Gastroesophageal sphincter (tissue), 3 donors: ENCODE measurements at regions not wholly inside any gene's neighbourhood (a gene's known extent, or its start where the extent isn't known, plus 50 kb on each side); places are given as distances from the start of the nearest gene placed in this dataset.

Experiments used
- CTCF ChIP-seq, 4 experiments: fragments of 200-600 bp in 2 of 4; fragments of 450-650 bp in 2 of 4; sonication (generic) in 1 of 4; IDR thresholded peaks; one replicate each; pipeline ENCODE4 v1.5.1; 2017 to 2019; ENCODE audit warnings: antibody characterized with exemption in 4 of 4, mild to moderate bottlenecking in 2 of 4, moderate library complexity in 2 of 4
- POLR2AphosphoS5 ChIP-seq: sonication (generic); formaldehyde crosslinking; IDR thresholded peaks from one replicate; pipeline ENCODE4 v1.6.1; 2017; ENCODE audit warnings: antibody characterized with exemption

- TF ChIP-seq CTCF (IDR thresholded peaks at IDR 0.05), result no peak
- no peak for TF ChIP-seq POLR2AphosphoS5
Measured at GRCh38 chr16:22427556-22427955, 53.1 kb upstream of the CDR2 start.
